ENCODE measurements at regions not wholly inside any gene's neighbourhood (a gene's known extent, or its start where the extent isn't known, plus 50 kb on each side); places are given as distances from the start of the nearest gene placed in this dataset.

GRCh38 chr5:12013351-12013750 is 109.1 kb upstream of the CTNND2 start:
- DNase-seq (no peak), ATAC-seq (ENCODE audit: low FRiP score in 2 of 2) (no peak)
- TF ChIP-seq EP300 (IDR thresholded peaks at IDR 0.05) (no peak), POLR2AphosphoS5 (IDR thresholded peaks at IDR 0.05) (no peak), CTCF (IDR thresholded peaks at IDR 0.05) (no peak), POLR2A (IDR thresholded peaks at IDR 0.05) (no peak)
- Histone ChIP-seq H3K27me3 (no peaks in the 10 kb centered on the region), H3K4me1 (no peaks in the 10 kb centered on the region), H3K27ac (no peak overlapping the region), H3K9me3 (no peaks in the 10 kb centered on the region), H3K36me3 (no peaks in the 10 kb centered on the region), H3K4me3 (no peak overlapping the region)
- 62 to 70% methylated on average over 1 of the region's 1 CpG for WGBS, 2 donors

- 71 to 82% methylated on average over 2 of the region's 2 CpGs for WGBS, 2 donors
- DNase-seq = no peak
- H3K4me3 ChIP-seq = no peak overlapping the region
- no peak for TF ChIP-seq POLR2A (IDR thresholded peaks at IDR 0.05)
- no peak for TF ChIP-seq EP300 (IDR thresholded peaks at IDR 0.05)
- no peak for TF ChIP-seq POLR2AphosphoS5 (IDR thresholded peaks at IDR 0.05)
- H3K9me3 ChIP-seq = no peaks in the 10 kb centered on the region
- no peaks in the 10 kb centered on the region for H3K27me3 ChIP-seq
- no peaks in the 10 kb centered on the region for H3K4me1 ChIP-seq
- ATAC-seq (ENCODE audit: low FRiP score in 2 of 2) = no peak
- no peak overlapping the region for H3K27ac ChIP-seq
- H3K36me3 ChIP-seq = no peaks in the 10 kb centered on the region
Observed at GRCh38 chr5:12003680-12004079, 99.4 kb upstream of the CTNND2 start.

GRCh38 chr5:11998397-11998796 is 94.2 kb upstream of the CTNND2 start:
- H3K27ac ChIP-seq = no peak overlapping the region
- H3K9me3 ChIP-seq = no peaks in the 10 kb centered on the region
- no peak overlapping the region for H3K4me3 ChIP-seq
- no peaks in the 10 kb centered on the region for H3K4me1 ChIP-seq
- no peak for DNase-seq
- TF ChIP-seq POLR2A (IDR thresholded peaks at IDR 0.05) (no peak), CTCF (IDR thresholded peaks at IDR 0.05) (no peak), POLR2AphosphoS5 (IDR thresholded peaks at IDR 0.05) (no peak), EP300 (IDR thresholded peaks at IDR 0.05) (no peak)
- H3K27me3 ChIP-seq = no peaks in the 10 kb centered on the region
- ATAC-seq (ENCODE audit: low FRiP score in 2 of 2) = no peak
- H3K36me3 ChIP-seq = no peaks in the 10 kb centered on the region

GRCh38 chr5:11997942-11998341 is 93.7 kb upstream of the CTNND2 start:
- Histone ChIP-seq H3K4me1 (no peaks in the 10 kb centered on the region), H3K4me3 (no peak overlapping the region), H3K27ac (no peak overlapping the region), H3K9me3 (no peaks in the 10 kb centered on the region), H3K36me3 (no peaks in the 10 kb centered on the region), H3K27me3 (no peaks in the 10 kb centered on the region)
- DNase-seq (no peak), ATAC-seq (ENCODE audit: low FRiP score in 2 of 2) (no peak)
- TF ChIP-seq POLR2AphosphoS5 (IDR thresholded peaks at IDR 0.05) = no peak
- WGBS, 2 donors = 90 to 93% methylated on average over 11 of the region's 11 CpGs

- no peak for DNase-seq
- no peaks in the 10 kb centered on the region for H3K27me3 ChIP-seq
- H3K36me3 ChIP-seq = no peaks in the 10 kb centered on the region
- no peak overlapping the region for H3K4me3 ChIP-seq
- WGBS, 2 donors = 74 to 82% methylated on average over 2 of the region's 2 CpGs
- no peak overlapping the region for H3K27ac ChIP-seq
- no peaks in the 10 kb centered on the region for H3K9me3 ChIP-seq
- no peak for ATAC-seq (ENCODE audit: low FRiP score in 2 of 2)
- TF ChIP-seq POLR2AphosphoS5 (IDR thresholded peaks at IDR 0.05) = no peak
- TF ChIP-seq POLR2A (IDR thresholded peaks at IDR 0.05) = no peak
- TF ChIP-seq CTCF (IDR thresholded peaks at IDR 0.05) = no peak
- TF ChIP-seq EP300 (IDR thresholded peaks at IDR 0.05) = no peak
- H3K4me1 ChIP-seq = no peaks in the 10 kb centered on the region
Observed at GRCh38 chr5:11992518-11992917, 88.3 kb upstream of the CTNND2 start.

- Histone ChIP-seq H3K9me3 (no peaks in the 10 kb centered on the region), H3K27ac (no peak overlapping the region), H3K27me3 (no peaks in the 10 kb centered on the region), H3K4me1 (no peaks in the 10 kb centered on the region), H3K36me3 (no peaks in the 10 kb centered on the region), H3K4me3 (no peak overlapping the region)
- DNase-seq (no peak), ATAC-seq (ENCODE audit: low FRiP score in 2 of 2) (no peak)
- 74 to 80% methylated on average over 2 of the region's 2 CpGs for WGBS, 2 donors
- TF ChIP-seq POLR2AphosphoS5 (IDR thresholded peaks at IDR 0.05) = no peak
- TF ChIP-seq CTCF (IDR thresholded peaks at IDR 0.05) = no peak
- TF ChIP-seq EP300 (IDR thresholded peaks at IDR 0.05) = no peak
- no peak for TF ChIP-seq POLR2A (IDR thresholded peaks at IDR 0.05)
Observed at GRCh38 chr5:11985993-11986392, 81.7 kb upstream of the CTNND2 start.

Data from upper lobe of left lung (tissue), 6 donors.